CD4-positive, alpha-beta T cell (primary cell): ENCODE measurements at regions not wholly inside any gene's neighbourhood (a gene's known extent, or its start where the extent isn't known, plus 50 kb on each side); places are given as distances from the start of the nearest gene placed in this dataset.

Experiments used
- ATAC-seq: fragments of 200-7000 bp; cut with Tn5 transposase; one replicate; pipeline ENCODE4 v1.10.0; 2022; ENCODE audit warnings: mild to moderate bottlenecking; ENCODE audit not compliant: poor library complexity
- CTCF ChIA-PET: fragments of 350-600 bp; sonication (Branson Sonifier 250); formaldehyde crosslinking; loops from one replicate; lab custom pipeline; 2021; ENCODE audit warnings: antibody characterized with exemption, inconsistent platforms; lab: Charles Lee
- POLR2A ChIA-PET: fragments of 350-600 bp; sonication (Branson Sonifier 250); formaldehyde crosslinking; loops from one replicate; lab custom pipeline; 2021; ENCODE audit warnings: antibody characterized with exemption, inconsistent platforms; lab: Charles Lee
- DNase-seq, 14 experiments: peaks; one replicate each; pipeline ENCODE4 v3.0.0-alpha.2; 2013 to 2020; ENCODE audit warnings: mixed read lengths in 2 of 14
- H3K27ac ChIP-seq, 2 donors: one replicate each; pipeline versions ENCODE4 v1.5.1 to v1.7.0; 2013; ENCODE audit warnings: low read length in 2 of 2, low read depth in 1 of 2, mild to moderate bottlenecking in 1 of 2
- H3K27me3 ChIP-seq, 2 experiments: 1 replicate in 1 of 2; 2 replicates in 1 of 2; pipeline versions ENCODE4 v1.6.1 to v1.7.0; 2013; ENCODE audit warnings: low read length in 2 of 2, control low read depth in 1 of 2, mild to moderate bottlenecking in 1 of 2, moderate library complexity in 1 of 2; ENCODE audit not compliant: insufficient read depth in 2 of 2, control insufficient read depth in 1 of 2
- H3K36me3 ChIP-seq: one replicate; pipeline ENCODE4 v1.6.1; 2013; ENCODE audit warnings: low read length, control low read depth; ENCODE audit not compliant: insufficient read depth
- H3K4me1 ChIP-seq: one replicate; pipeline ENCODE4 v1.6.1; 2013; ENCODE audit warnings: low read length, control low read depth; ENCODE audit not compliant: insufficient read depth
- H3K4me3 ChIP-seq: one replicate; pipeline ENCODE4 v1.5.1; 2013; ENCODE audit warnings: mild to moderate bottlenecking, low read length, moderate library complexity
- H3K9me3 ChIP-seq, 2 experiments: 1 replicate in 1 of 2; 2 replicates in 1 of 2; pipeline versions ENCODE4 v1.6.1 to v1.7.0; 2013; ENCODE audit warnings: low read length in 2 of 2, mild to moderate bottlenecking in 2 of 2, control low read depth in 1 of 2, moderate library complexity in 1 of 2; ENCODE audit not compliant: control insufficient read depth in 1 of 2, insufficient read depth in 1 of 2
- H3K27ac Mint-ChIP-seq: one replicate; pipeline ENCODE4 v1.8.0; 2020; ENCODE audit warnings: mixed read lengths
- H3K27me3 Mint-ChIP-seq: one replicate; pipeline ENCODE4 v1.8.0; 2021; ENCODE audit warnings: mixed read lengths
- H3K36me3 Mint-ChIP-seq: one replicate; pipeline ENCODE4 v1.8.0; 2021; ENCODE audit warnings: low read depth, mixed read lengths
- H3K4me1 Mint-ChIP-seq: one replicate; pipeline ENCODE4 v1.8.0; 2021; ENCODE audit warnings: low read depth, mixed read lengths
- H3K4me3 Mint-ChIP-seq: one replicate; pipeline ENCODE4 v1.8.0; 2020; ENCODE audit warnings: mild to moderate bottlenecking, mixed read lengths
- H3K9me3 Mint-ChIP-seq: one replicate; pipeline ENCODE4 v1.8.0; 2020; ENCODE audit warnings: mixed read lengths
- CTCF ChIP-seq: fragments of 200-600 bp; IDR thresholded peaks from one replicate; pipeline ENCODE4 v1.8.0; 2022; ENCODE audit warnings: antibody characterized with exemption, mild to moderate bottlenecking
- intact Hi-C, 2 experiments: fragments of 100-400 bp; cut with DNase I in 1 of 2; cut with micrococcal nuclease in 1 of 2; formaldehyde crosslinking; loops; one replicate each; pipeline versions ENCODE4 v1.15.1 to v1.9.0; 2023 to 2025; cut with DNase I, micrococcal nuclease

- ATAC-seq (no peak), DNase-seq (peak in 1 of 14 experiments; percentile 48)
- no peak overlapping the region for H3K4me3 ChIP-seq
- Mint-ChIP-seq H3K27me3 (peaks cover 10% of the 10 kb centered on the region), H3K36me3 (no peaks in the 10 kb centered on the region), H3K4me1 (no peaks in the 10 kb centered on the region), H3K9me3 (no peaks in the 10 kb centered on the region), H3K4me3 (no peak overlapping the region), H3K27ac (no peak overlapping the region)
- peaks cover 0 to 4% of the 10 kb centered on the region in 2 experiments for H3K27me3 ChIP-seq
- ChIA-PET POLR2A (no interaction called here), CTCF (no interaction called here)
- H3K9me3 ChIP-seq = no peaks in the 10 kb centered on the region
- H3K4me1 ChIP-seq = no peaks in the 10 kb centered on the region
- intact Hi-C loops = no loop called here
- H3K36me3 ChIP-seq = no peaks in the 10 kb centered on the region
- H3K27ac ChIP-seq = no peak overlapping the region
- TF ChIP-seq CTCF = no peak
Measured at GRCh38 chr6:44022296-44022661, 105.0 kb downstream of the MRPL14 start.

GRCh38 chr6:44021589-44022295 is 105.5 kb downstream of the MRPL14 start:
- Histone ChIP-seq H3K9me3 (no peaks in the 10 kb centered on the region), H3K4me1 (no peaks in the 10 kb centered on the region), H3K36me3 (no peaks in the 10 kb centered on the region), H3K27ac (no peak overlapping the region), H3K27me3 (peaks cover 0 to 4% of the 10 kb centered on the region in 2 experiments), H3K4me3 (no peak overlapping the region)
- Mint-ChIP-seq H3K9me3 (no peaks in the 10 kb centered on the region), H3K4me3 (no peak overlapping the region), H3K27ac (no peak overlapping the region), H3K4me1 (no peaks in the 10 kb centered on the region), H3K36me3 (no peaks in the 10 kb centered on the region), H3K27me3 (peaks cover 10% of the 10 kb centered on the region)
- POLR2A ChIA-PET = no interaction called here
- CTCF ChIA-PET = no interaction called here
- ATAC-seq (no peak), DNase-seq (no peak)
- no peak for TF ChIP-seq CTCF
- intact Hi-C loops = no loop called here

- H3K27me3 Mint-ChIP-seq = peaks cover 10% of the 10 kb centered on the region
Measured at GRCh38 chr6:44020664-44021425, 106.4 kb downstream of the MRPL14 start.

More at GRCh38 chr6:44020664-44021425, 106.4 kb downstream of the MRPL14 start:
- ChIA-PET POLR2A (no interaction called here), CTCF (no interaction called here)
- intact Hi-C loops = no loop called here
- no peaks in the 10 kb centered on the region for H3K9me3 Mint-ChIP-seq
- Histone ChIP-seq H3K27ac (no peak overlapping the region), H3K27me3 (peaks cover 0 to 4% of the 10 kb centered on the region in 2 experiments), H3K4me1 (no peaks in the 10 kb centered on the region), H3K9me3 (no peaks in the 10 kb centered on the region), H3K36me3 (no peaks in the 10 kb centered on the region), H3K4me3 (no peak overlapping the region)
- no peaks in the 10 kb centered on the region for H3K4me1 Mint-ChIP-seq
- no peak for DNase-seq
- TF ChIP-seq CTCF = no peak
- no peaks in the 10 kb centered on the region for H3K36me3 Mint-ChIP-seq
- no peak overlapping the region for H3K27ac Mint-ChIP-seq
- no peak for ATAC-seq
- H3K4me3 Mint-ChIP-seq = no peak overlapping the region
